Endothelial cell of umbilical vein (primary cell): ENCODE measurements at regions not wholly inside any gene's neighbourhood (a gene's known extent, or its start where the extent isn't known, plus 50 kb on each side); places are given as distances from the start of the nearest gene placed in this dataset.

Source experiments
- BruUV-seq: library from RNA; stranded (reverse); fragments of 400-500 nt; replicated peaks from 2 replicates; lab custom pipeline; 2021; lab: Mats Ljungman, UMichigan
- CTCF ChIA-PET: fragments of 300-600, 350-600 bp; sonication (Branson Sonifier 250); formaldehyde crosslinking; loops from one replicate; lab custom pipeline; 2021; ENCODE audit warnings: antibody characterized with exemption, inconsistent platforms; lab: Charles Lee
- POLR2A ChIA-PET: fragments of 300-600, 350-600 bp; sonication (Branson Sonifier 250); formaldehyde crosslinking; loops from one replicate; lab custom pipeline; 2021; ENCODE audit warnings: antibody characterized with exemption, inconsistent platforms; lab: Charles Lee
- DNase-seq: peaks from one replicate; pipeline ENCODE4 v3.0.0-alpha.2; 2011; ENCODE audit warnings: low read depth, low spot score
- FAIRE-seq: peaks from 2 replicates; lab custom pipeline; 2011; peaks lifted over from hg19 to GRCh38; lab: Jason Lieb, UNC
- H2AFZ ChIP-seq: 2 replicates; pipeline ENCODE4 v1.6.0; 2012; ENCODE audit warnings: low read depth, low read length, control low read depth, inconsistent platforms
- H3K27ac ChIP-seq: 2 replicates; pipeline ENCODE4 v1.5.1; 2011; ENCODE audit warnings: low read depth, mild to moderate bottlenecking, control low read depth, low read length, moderate library complexity; ENCODE audit not compliant: insufficient read depth
- H3K27me3 ChIP-seq, 2 experiments: 2 replicates each; pipeline versions ENCODE4 v1.6.0 to v1.6.1; 2011; ENCODE audit warnings: low read length in 2 of 2, mixed read lengths in 1 of 2; ENCODE audit not compliant: control insufficient read depth in 2 of 2, insufficient read depth in 2 of 2
- H3K36me3 ChIP-seq, 2 experiments: 2 replicates in 1 of 2; 3 replicates in 1 of 2; pipeline ENCODE4 v1.5.1; 2011; ENCODE audit warnings: low read length in 2 of 2, mild to moderate bottlenecking in 1 of 2, moderate library complexity in 1 of 2; ENCODE audit not compliant: control insufficient read depth in 2 of 2, insufficient read depth in 2 of 2; ENCODE audit errors: extremely low read depth in 1 of 2
- H3K4me1 ChIP-seq: 3 replicates; pipeline ENCODE4 v1.5.1; 2011; ENCODE audit warnings: mild to moderate bottlenecking, low read length; ENCODE audit not compliant: control insufficient read depth, insufficient read depth; ENCODE audit errors: extremely low read depth
- H3K4me2 ChIP-seq: 2 replicates; pipeline ENCODE4 v1.6.1; 2011; ENCODE audit warnings: low read length, control low read depth, mixed read lengths; ENCODE audit not compliant: insufficient read depth
- H3K4me3 ChIP-seq, 3 experiments: fragments of 200-600 bp in 1 of 3; sonication (generic), shearing (Covaris generic) in 1 of 3; replicated peaks in 1 of 3; 2 replicates each; pipeline ENCODE4 v1.5.1; 2011 to 2016; ENCODE audit warnings: control low read depth in 3 of 3, low read length in 3 of 3, mild to moderate bottlenecking in 2 of 3, inconsistent platforms in 1 of 3, low read depth in 1 of 3, moderate library complexity in 1 of 3; ENCODE audit not compliant: insufficient read depth in 1 of 3
- H3K79me2 ChIP-seq: 2 replicates; pipeline ENCODE4 v1.6.0; 2012; ENCODE audit warnings: low read length, inconsistent platforms; ENCODE audit not compliant: control insufficient read depth, insufficient read depth
- H3K9ac ChIP-seq: replicated peaks from 2 replicates; pipeline ENCODE3; 2011; ENCODE audit warnings: low read length, control low read depth; ENCODE audit not compliant: insufficient read depth; ENCODE audit errors: extremely low read depth
- H3K9me1 ChIP-seq: replicated peaks from 3 replicates; pipeline ENCODE4 v1.6.0; 2011; ENCODE audit warnings: mild to moderate bottlenecking, low read length; ENCODE audit not compliant: control insufficient read depth, insufficient read depth; ENCODE audit errors: extremely low read depth
- H3K9me3 ChIP-seq: replicated peaks from 2 replicates; pipeline ENCODE4 v1.5.1; 2012; ENCODE audit warnings: low read length, inconsistent platforms; ENCODE audit not compliant: control insufficient read depth, insufficient read depth
- H4K20me1 ChIP-seq: replicated peaks from 2 replicates; pipeline ENCODE3; 2011; ENCODE audit warnings: mild to moderate bottlenecking, low read length; ENCODE audit not compliant: control insufficient read depth, insufficient read depth; ENCODE audit errors: extremely low read depth
- CTCF ChIP-seq, 2 donors: IDR thresholded peaks; 1 replicate in 1 of 2; 2 replicates in 1 of 2; pipeline ENCODE4 v1.5.1; 2011; ENCODE audit warnings: low read length in 2 of 2, mild to moderate bottlenecking in 2 of 2, moderate library complexity in 2 of 2, control low read depth in 1 of 2, inconsistent platforms in 1 of 2, low read depth in 1 of 2; ENCODE audit not compliant: insufficient read depth in 1 of 2; ENCODE audit errors: extremely low read depth in 1 of 2
- EZH2 ChIP-seq: IDR thresholded peaks from 2 replicates; pipeline ENCODE4 v1.6.1; 2012; ENCODE audit warnings: borderline replicate concordance, low read depth, mild to moderate bottlenecking, moderate library complexity, low read length, inconsistent platforms; ENCODE audit not compliant: severe bottlenecking
- FOS ChIP-seq: IDR thresholded peaks from 2 replicates; pipeline ENCODE4 v1.6.1; 2011; ENCODE audit warnings: mild to moderate bottlenecking, low read length, moderate library complexity, borderline replicate concordance; ENCODE audit not compliant: insufficient read depth
- GATA2 ChIP-seq: IDR thresholded peaks from 2 replicates; pipeline ENCODE4 v1.7.0; 2011; ENCODE audit warnings: low read depth, mild to moderate bottlenecking, moderate library complexity, mixed read lengths, low read length; ENCODE audit not compliant: insufficient read length, insufficient read depth
- MAX ChIP-seq: IDR thresholded peaks from 2 replicates; pipeline ENCODE4 v1.6.1; 2011; ENCODE audit not compliant: insufficient read depth, insufficient read length
- POLR2A ChIP-seq: IDR thresholded peaks from 2 replicates; pipeline ENCODE4 v1.6.1; 2012; ENCODE audit warnings: low read depth, mild to moderate bottlenecking, control low read depth, low read length
- POLR2AphosphoS5 ChIP-seq: IDR thresholded peaks from 2 replicates; pipeline ENCODE4 v1.6.1; 2012; ENCODE audit warnings: low read depth, mild to moderate bottlenecking, control low read depth, low read length, moderate library complexity; ENCODE audit not compliant: insufficient read depth
- dilution Hi-C: fragments of 300-500 bp; cut with MboI; formaldehyde crosslinking; loops from one replicate; pipeline ENCODE4 v1.15.0; 2019; ENCODE audit warnings: low sequenced_read_pairs; ENCODE audit not compliant: extremely low pct_ligation_motif_present
- intact Hi-C: fragments of 100-400 bp; cut with micrococcal nuclease; formaldehyde crosslinking; loops from one replicate; pipeline ENCODE4 v1.10.0; 2022

GRCh38 chr5:145198525-145199260 lies 636.4 kb downstream of the PRELID2 start:
- dilution Hi-C loops: no loop called here
- CTCF ChIA-PET: interaction anchor here (1.0 to 1.2 kb wide), 2 partner anchors 21 to 39 kb away, joined by 3 read pairs; no protein-coding TSS in a partner anchor
- POLR2A ChIA-PET: no interaction called here
- DNase-seq (no peak), FAIRE-seq (no peak)
- H3K36me3 ChIP-seq: no peaks in the 10 kb centered on the region
- H2AFZ ChIP-seq: no peak overlapping the region
- BruUV-seq: no TSS peak
- H3K27ac ChIP-seq: no peak overlapping the region
- H3K4me1 ChIP-seq: peaks cover 10% of the 10 kb centered on the region
- no peak overlapping the region for H3K4me3 ChIP-seq
- H3K4me2 ChIP-seq: no peak overlapping the region
- H3K9ac ChIP-seq: no peak overlapping the region
- no peaks in the 10 kb centered on the region for H3K79me2 ChIP-seq
- TF ChIP-seq FOS (no peak), GATA2 (no peak), EZH2 (no peak), CTCF (IDR thresholded peaks at IDR 0.05; ENCODE audit: extremely low read depth in 1 of 2, insufficient read depth in 1 of 2, low read depth in 1 of 2, low read length in 2 of 2) (no peak), POLR2A (no peak), POLR2AphosphoS5 (no peak), MAX (no peak)
- no peaks in the 10 kb centered on the region for H4K20me1 ChIP-seq
- H3K9me3 ChIP-seq: no peaks in the 10 kb centered on the region
- H3K27me3 ChIP-seq: no peaks in the 10 kb centered on the region
- no peaks in the 10 kb centered on the region for H3K9me1 ChIP-seq
- intact Hi-C loops: no loop called here
